Osteoblast (primary cell): ENCODE measurements at regions not wholly inside any gene's neighbourhood (a gene's known extent, or its start where the extent isn't known, plus 50 kb on each side); places are given as distances from the start of the nearest gene placed in this dataset.

ENCODE experiments used
- DNase-seq: peaks from one replicate; pipeline ENCODE4 v3.0.0; 2011; ENCODE audit warnings: low spot score, mixed read lengths; ENCODE audit not compliant: insufficient read length; ENCODE audit errors: missing footprints
- H2AFZ ChIP-seq: 2 replicates; pipeline ENCODE4 v1.6.0; 2011; ENCODE audit warnings: mild to moderate bottlenecking, low read length
- H3K27ac ChIP-seq: 2 replicates; pipeline ENCODE4 v1.5.1; 2011; ENCODE audit warnings: mild to moderate bottlenecking, low read depth, low read length, moderate library complexity
- H3K27me3 ChIP-seq: 2 replicates; pipeline ENCODE4 v1.6.0; 2012; ENCODE audit warnings: mild to moderate bottlenecking, control low read depth, inconsistent platforms, low read length, moderate library complexity; ENCODE audit not compliant: insufficient read depth
- H3K36me3 ChIP-seq: 2 replicates; pipeline ENCODE4 v1.5.1; 2011; ENCODE audit warnings: mild to moderate bottlenecking, low read length, control low read depth, moderate library complexity; ENCODE audit not compliant: insufficient read depth
- H3K4me1 ChIP-seq: 2 replicates; pipeline ENCODE4 v1.5.1; 2011; ENCODE audit warnings: mild to moderate bottlenecking, low read length, control low read depth, moderate library complexity; ENCODE audit not compliant: insufficient read depth
- H3K4me2 ChIP-seq: 2 replicates; pipeline ENCODE4 v1.6.0; 2011; ENCODE audit warnings: mild to moderate bottlenecking, low read length; ENCODE audit not compliant: insufficient read depth
- H3K4me3 ChIP-seq: fragments of 200-600 bp; sonication (generic); 3 replicates; pipeline ENCODE4 v1.5.1; 2012; ENCODE audit warnings: mild to moderate bottlenecking, low read length, inconsistent platforms; ENCODE audit not compliant: insufficient read depth
- H3K79me2 ChIP-seq: 2 replicates; pipeline ENCODE4 v1.6.0; 2012; ENCODE audit warnings: mild to moderate bottlenecking, low read length, control low read depth, inconsistent platforms; ENCODE audit not compliant: insufficient read depth
- H3K9me3 ChIP-seq: 2 replicates; pipeline ENCODE4 v1.5.1; 2011; ENCODE audit warnings: low read depth, low read length, control low read depth
- H4K20me1 ChIP-seq: 2 replicates; pipeline ENCODE4 v1.6.0; 2012; ENCODE audit warnings: mild to moderate bottlenecking, low read length, control low read depth; ENCODE audit not compliant: insufficient read depth
- TF ChIP-seq, protein P1 (sequence below): IDR thresholded peaks from 2 replicates; pipeline ENCODE4 v1.5.1; 2011; ENCODE audit warnings: mild to moderate bottlenecking, low read depth, low read length, moderate library complexity; ENCODE audit errors: extremely low read depth

DNA sequence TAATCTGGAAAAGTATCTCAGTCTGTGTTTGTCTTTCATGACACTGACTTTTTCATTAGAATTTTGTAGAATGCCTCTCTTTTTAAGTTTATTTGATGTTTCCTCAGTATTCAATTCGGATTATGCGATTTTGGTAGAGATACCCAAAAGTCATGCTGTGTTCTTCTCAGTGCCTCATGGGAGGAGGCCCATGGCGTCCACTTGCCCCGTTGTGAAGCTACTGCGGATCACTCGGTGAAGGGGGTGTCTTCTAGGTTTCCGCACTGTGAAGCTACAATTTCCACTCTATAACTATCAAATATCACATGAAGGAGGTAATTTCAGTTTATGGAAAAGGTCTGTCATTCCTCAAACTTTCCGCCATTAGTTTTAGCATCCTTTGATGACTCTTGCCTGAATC, 794.0 kb downstream of the TBC1D22A start:
- Histone ChIP-seq H3K4me1 (no peaks in the 10 kb centered on the region), H3K27ac (no peak overlapping the region), H3K79me2 (no peaks in the 10 kb centered on the region), H3K27me3 (no peaks in the 10 kb centered on the region), H3K9me3 (peaks cover under 1% of the 10 kb centered on the region), H3K4me2 (no peak overlapping the region), H4K20me1 (no peaks in the 10 kb centered on the region), H2AFZ (no peak overlapping the region), H3K36me3 (no peaks in the 10 kb centered on the region), H3K4me3 (no peak overlapping the region)
- TF ChIP-seq, protein P1, sequence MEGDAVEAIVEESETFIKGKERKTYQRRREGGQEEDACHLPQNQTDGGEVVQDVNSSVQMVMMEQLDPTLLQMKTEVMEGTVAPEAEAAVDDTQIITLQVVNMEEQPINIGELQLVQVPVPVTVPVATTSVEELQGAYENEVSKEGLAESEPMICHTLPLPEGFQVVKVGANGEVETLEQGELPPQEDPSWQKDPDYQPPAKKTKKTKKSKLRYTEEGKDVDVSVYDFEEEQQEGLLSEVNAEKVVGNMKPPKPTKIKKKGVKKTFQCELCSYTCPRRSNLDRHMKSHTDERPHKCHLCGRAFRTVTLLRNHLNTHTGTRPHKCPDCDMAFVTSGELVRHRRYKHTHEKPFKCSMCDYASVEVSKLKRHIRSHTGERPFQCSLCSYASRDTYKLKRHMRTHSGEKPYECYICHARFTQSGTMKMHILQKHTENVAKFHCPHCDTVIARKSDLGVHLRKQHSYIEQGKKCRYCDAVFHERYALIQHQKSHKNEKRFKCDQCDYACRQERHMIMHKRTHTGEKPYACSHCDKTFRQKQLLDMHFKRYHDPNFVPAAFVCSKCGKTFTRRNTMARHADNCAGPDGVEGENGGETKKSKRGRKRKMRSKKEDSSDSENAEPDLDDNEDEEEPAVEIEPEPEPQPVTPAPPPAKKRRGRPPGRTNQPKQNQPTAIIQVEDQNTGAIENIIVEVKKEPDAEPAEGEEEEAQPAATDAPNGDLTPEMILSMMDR: no peak
- DNase-seq: no peak

DNA sequence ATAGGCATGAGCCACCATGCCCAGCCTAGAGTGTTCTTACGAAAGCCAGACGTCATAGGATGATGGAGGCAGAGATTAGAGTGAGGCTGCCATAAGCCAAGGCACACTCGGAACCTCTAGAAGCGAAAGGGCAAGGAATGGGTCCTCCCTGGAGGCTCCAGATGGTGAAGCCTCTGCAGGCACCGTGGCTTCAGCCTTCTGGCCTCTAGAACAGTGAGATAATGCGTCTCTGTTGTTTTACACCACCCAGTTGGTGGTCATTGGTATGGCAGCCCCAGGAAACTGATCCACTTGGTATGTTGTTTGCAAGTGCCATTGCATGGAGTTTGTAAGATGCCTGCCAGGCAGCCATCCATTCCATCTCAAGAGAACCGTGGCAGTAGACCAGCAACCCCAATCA, 791.0 kb downstream of the TBC1D22A start:
- TF ChIP-seq, protein P1: no peak
- no peaks in the 10 kb centered on the region for H3K4me1 ChIP-seq
- H3K79me2 ChIP-seq: no peaks in the 10 kb centered on the region
- no peak for DNase-seq
- H3K36me3 ChIP-seq: no peaks in the 10 kb centered on the region
- no peaks in the 10 kb centered on the region for H4K20me1 ChIP-seq
- no peak overlapping the region for H3K4me2 ChIP-seq
- H3K27me3 ChIP-seq: no peaks in the 10 kb centered on the region
- no peak overlapping the region for H3K4me3 ChIP-seq
- H3K9me3 ChIP-seq: no peaks in the 10 kb centered on the region
- no peak overlapping the region for H2AFZ ChIP-seq
- no peak overlapping the region for H3K27ac ChIP-seq

DNA sequence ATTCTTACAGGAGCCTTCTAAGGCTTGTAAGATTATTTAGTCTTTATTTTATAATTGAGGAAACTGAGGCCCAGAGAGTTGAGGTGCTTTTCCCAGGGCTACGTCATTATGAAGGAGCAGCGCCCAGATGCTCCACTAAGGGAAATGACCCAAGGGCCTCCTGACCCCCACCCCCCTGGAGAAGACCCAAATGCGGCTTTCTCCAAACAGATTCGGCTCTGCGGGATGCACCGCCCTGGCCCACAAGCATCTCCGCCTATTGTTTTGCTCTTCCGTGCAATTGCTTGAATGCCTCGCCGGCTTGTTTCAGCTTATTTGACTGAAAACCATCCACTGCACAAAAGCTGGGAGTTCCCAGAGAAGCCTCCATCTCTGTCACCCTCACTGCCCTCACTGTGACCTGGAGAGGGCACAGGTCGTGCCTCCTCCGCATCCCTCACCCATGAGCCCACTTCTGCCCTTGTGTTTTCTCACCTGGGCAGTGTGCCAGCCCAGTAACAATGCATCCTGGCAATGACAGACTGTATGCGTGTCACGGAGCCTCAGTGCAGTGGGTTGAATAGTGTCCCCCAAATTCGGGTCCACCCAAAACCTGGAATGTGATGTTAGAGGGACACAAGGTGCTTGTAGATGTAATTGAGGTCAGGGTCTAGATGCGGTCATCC, 790.2 kb downstream of the TBC1D22A start:
- Histone ChIP-seq H3K79me2 (no peaks in the 10 kb centered on the region), H3K27me3 (no peaks in the 10 kb centered on the region), H3K4me3 (no peak overlapping the region), H3K36me3 (no peaks in the 10 kb centered on the region), H3K4me1 (no peaks in the 10 kb centered on the region), H4K20me1 (no peaks in the 10 kb centered on the region), H3K27ac (no peak overlapping the region), H3K4me2 (no peak overlapping the region), H2AFZ (no peak overlapping the region), H3K9me3 (no peaks in the 10 kb centered on the region)
- DNase-seq: no peak
- TF ChIP-seq, protein P1: no peak

DNA sequence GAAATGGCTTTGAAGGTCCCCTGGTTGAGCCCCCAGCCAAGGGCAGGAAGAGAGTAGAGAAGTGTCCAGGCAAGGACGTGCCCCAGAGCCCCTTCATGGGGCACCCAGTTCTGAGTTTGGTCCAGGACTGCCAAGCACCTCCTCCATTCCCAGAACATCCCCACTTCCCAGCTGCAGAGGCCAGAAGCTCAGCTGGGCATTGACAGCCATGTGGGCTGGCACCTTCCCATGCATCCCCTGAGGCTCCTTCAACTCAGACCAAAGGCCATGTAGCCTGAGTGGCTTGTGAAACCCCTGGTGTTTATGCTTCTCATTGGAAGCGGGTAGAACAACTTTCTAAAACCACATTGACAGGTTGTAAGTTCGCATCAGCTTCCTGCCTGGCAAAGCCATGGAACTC, 789.6 kb downstream of the TBC1D22A start:
- H3K4me3 ChIP-seq: no peak overlapping the region
- H3K27ac ChIP-seq: no peak overlapping the region
- H3K36me3 ChIP-seq: no peaks in the 10 kb centered on the region
- no peak overlapping the region for H3K4me2 ChIP-seq
- no peaks in the 10 kb centered on the region for H3K9me3 ChIP-seq
- no peaks in the 10 kb centered on the region for H3K4me1 ChIP-seq
- no peak overlapping the region for H2AFZ ChIP-seq
- no peaks in the 10 kb centered on the region for H4K20me1 ChIP-seq
- no peaks in the 10 kb centered on the region for H3K27me3 ChIP-seq
- TF ChIP-seq, protein P1: no peak
- no peak for DNase-seq
- H3K79me2 ChIP-seq: no peaks in the 10 kb centered on the region
